ENCODE measurements at regions not wholly inside any gene's neighbourhood (a gene's known extent, or its start where the extent isn't known, plus 50 kb on each side); places are given as distances from the start of the nearest gene placed in this dataset.
"Not testable (repeated sequence)": the region's sequence is repeated elsewhere in the genome, so short reads cannot be mapped to it uniquely, and the experiment has no call there.

DNA sequence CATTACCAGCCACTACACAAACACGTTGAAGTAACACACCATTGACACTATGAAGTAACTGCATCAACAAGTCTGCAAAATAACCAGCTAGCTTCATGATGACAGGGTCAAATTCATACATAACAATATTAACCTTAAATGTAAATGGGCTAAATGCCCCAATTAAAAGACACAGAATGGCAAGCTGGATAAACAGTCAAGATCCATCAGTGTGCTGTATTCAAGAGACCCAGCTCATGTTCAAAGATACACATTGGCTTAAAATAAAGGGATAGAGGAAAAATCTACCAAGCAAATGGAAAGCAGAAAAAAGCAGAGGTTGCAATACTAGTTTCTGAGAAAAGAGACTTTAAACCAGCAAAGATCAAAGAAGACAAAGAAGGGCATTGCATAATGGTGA, 543.0 kb downstream of the ANKRD50 start:
- H3K4me3 Mint-ChIP-seq; H3K4me1 Mint-ChIP-seq; DNase-seq; H3K27me3 Mint-ChIP-seq (ENCODE audit: low read depth in 3 of 3); H3K36me3 Mint-ChIP-seq; H3K27ac Mint-ChIP-seq: not testable (repeated sequence)
- H3K9me3 Mint-ChIP-seq = peaks cover 0 to 22% (median 3%) of the 10 kb centered on the region in 6 donors

DNA sequence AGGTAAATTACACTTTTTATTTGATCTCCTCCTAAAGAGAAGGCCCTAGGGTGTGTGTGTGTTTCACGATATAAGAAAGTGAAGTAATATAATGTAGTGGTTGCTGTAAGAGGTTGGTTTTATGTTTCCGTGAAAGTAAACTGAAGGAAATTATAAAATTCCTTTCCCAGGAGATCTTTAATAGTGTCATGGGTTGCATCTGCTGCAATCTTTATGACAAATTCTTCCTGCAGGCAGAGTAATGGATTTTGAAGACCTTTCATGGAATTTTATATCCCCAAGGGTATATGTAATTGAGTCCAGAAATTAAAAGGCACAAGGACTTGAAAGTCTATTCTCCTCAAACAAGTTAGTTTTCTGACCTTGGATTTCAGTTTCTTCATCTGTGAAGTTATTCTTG, 538.6 kb downstream of the ANKRD50 start:
- Mint-ChIP-seq H3K4me1 (no peaks in the 10 kb centered on the region), H3K4me3 (no peak overlapping the region), H3K36me3 (no peaks in the 10 kb centered on the region), H3K27me3 (ENCODE audit: low read depth in 3 of 3) (no peaks in the 10 kb centered on the region), H3K27ac (no peak overlapping the region), H3K9me3 (peaks cover 0 to 11% (median 2%) of the 10 kb centered on the region in 6 donors)
- no peak for DNase-seq

DNA sequence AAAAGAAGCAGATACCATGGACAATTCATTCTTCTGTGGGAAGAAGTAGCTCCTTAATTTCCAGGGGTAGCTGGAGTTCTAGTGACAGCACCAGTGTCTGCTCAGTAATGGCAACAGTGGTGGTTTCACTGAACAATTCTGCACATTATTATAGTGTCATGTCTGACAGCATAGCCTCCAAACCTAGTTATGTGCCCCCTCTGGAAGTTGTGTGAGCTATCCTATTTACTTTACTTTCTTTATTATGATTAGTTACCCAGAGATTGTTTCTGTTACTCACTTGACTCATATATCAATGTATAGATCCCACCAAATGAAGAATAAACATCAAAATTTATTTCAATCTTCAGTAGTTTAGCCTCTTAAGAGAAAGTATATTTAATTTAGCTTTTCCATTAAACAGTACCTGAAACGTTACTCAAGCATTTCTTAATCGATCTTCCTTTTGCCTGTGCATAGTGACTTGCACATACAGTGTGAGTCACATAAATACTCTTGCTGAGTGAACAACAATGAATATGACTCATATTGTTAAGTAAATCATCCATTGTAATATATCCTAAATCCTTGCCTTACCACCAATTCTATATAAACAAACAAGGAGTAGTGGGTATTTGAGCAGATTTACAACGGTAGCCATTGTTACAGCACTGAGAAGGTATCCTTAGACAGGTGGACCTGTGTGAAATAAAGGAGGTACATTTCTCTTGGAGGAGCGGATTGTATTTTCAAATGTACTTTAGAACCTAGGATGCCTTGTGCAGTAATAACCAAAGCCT, 534.7 kb downstream of the ANKRD50 start:
- H3K9me3 Mint-ChIP-seq = peaks cover 0 to 15% (median 2%) of the 10 kb centered on the region in 6 donors
- H3K4me1 Mint-ChIP-seq = no peaks in the 10 kb centered on the region
- H3K27me3 Mint-ChIP-seq (ENCODE audit: low read depth in 3 of 3) = peaks cover 0 to 2% (median 0%) of the 10 kb centered on the region in 3 donors
- no peak for DNase-seq
- no peaks in the 10 kb centered on the region for H3K36me3 Mint-ChIP-seq
- H3K27ac Mint-ChIP-seq = no peak overlapping the region
- no peak overlapping the region for H3K4me3 Mint-ChIP-seq

DNA sequence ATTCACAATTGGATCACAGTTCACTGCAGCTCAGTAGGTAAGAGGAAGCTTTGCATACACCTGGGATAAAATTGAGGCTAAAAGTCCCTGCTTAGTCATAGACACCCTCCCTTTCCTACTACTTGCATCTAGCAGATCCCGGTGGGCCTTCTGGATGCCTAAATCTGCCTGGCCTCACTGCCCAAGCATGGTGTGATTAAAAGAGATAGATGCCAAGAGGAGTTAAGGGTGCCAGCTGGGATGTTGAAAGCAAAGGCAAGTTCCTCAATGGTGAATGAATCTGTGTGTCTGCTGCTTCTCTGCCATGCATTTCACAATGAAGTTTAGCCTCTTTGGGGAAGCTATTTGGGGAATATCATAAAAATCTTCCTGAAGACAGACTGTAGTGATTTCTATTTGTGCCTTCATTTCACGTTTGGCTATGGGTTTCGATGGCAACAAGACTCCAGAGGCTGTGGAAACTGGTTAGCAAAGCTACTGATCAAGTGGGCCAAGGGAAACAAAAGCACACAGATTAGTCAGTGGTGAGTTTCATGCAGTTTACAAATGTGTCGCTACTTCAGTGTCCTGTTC, 534.0 kb downstream of the ANKRD50 start:
- no peak for DNase-seq
- Mint-ChIP-seq H3K9me3 (peaks cover 0 to 15% (median 2%) of the 10 kb centered on the region in 6 donors), H3K27me3 (ENCODE audit: low read depth in 3 of 3) (peaks cover 0 to 2% (median 0%) of the 10 kb centered on the region in 3 donors), H3K36me3 (no peaks in the 10 kb centered on the region), H3K27ac (no peak overlapping the region), H3K4me1 (no peaks in the 10 kb centered on the region), H3K4me3 (no peak overlapping the region)

DNA sequence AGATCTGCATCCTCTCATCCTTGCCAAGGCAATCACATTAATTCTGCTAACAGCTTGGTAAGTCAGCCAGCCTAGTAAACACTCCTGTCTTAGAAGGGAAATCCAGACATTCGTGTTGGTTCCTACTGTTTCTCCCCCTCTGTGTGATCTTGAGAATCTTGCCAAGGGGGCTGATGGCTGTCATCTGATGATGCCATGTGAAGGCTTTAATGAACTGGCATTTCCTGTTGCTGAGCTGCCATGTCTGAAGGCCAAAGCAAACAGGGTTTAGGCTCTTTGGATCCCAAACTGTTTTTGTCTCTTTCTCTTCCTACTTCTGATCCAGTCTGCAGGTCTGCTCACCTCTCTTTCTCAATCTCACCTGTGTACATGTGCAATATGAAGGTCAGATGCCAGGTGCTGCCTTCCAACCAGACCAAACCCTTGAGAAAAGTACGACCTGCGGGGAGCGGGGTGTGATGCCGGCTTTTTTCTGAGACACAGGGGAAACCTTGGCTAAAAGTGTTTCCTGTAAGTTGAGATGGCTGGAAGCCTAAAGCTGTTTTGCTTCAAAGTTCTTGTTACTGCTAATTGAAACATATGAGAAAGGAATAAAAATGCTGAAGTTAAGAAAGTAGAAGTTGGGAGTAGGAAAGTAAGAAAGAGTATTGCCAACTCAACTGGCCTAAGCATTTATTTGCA, 532.9 kb downstream of the ANKRD50 start:
- no peak overlapping the region for H3K27ac Mint-ChIP-seq
- no peaks in the 10 kb centered on the region for H3K36me3 Mint-ChIP-seq
- no peak for DNase-seq
- H3K4me1 Mint-ChIP-seq = no peaks in the 10 kb centered on the region
- H3K27me3 Mint-ChIP-seq (ENCODE audit: low read depth in 3 of 3) = peaks cover 0 to 2% (median 0%) of the 10 kb centered on the region in 3 donors
- H3K9me3 Mint-ChIP-seq = peaks cover 0 to 15% (median 2%) of the 10 kb centered on the region in 6 donors
- no peak overlapping the region for H3K4me3 Mint-ChIP-seq

DNA sequence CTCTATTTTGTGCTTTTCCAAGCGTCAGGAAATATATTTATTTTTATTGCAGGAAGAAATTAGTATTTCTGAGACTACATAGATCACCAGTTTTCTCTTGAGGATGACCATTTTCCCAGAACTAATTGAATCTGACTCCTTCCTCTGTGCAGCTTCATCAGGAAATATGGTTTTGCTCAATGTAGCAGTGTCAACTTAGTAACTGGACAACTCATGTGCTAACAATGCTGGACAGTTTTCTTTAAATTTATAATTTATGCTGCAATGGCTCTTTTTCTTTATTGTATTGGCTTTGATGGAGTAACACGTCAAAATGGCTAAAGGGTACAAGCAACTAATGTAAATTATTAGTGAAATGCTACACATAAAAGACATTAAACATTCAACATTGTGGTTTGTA, 531.5 kb downstream of the ANKRD50 start:
- Mint-ChIP-seq H3K4me3 (no peak overlapping the region), H3K27me3 (ENCODE audit: low read depth in 3 of 3) (peaks cover 0 to 2% (median 0%) of the 10 kb centered on the region in 3 donors), H3K4me1 (no peaks in the 10 kb centered on the region), H3K9me3 (peaks cover 0 to 15% (median 2%) of the 10 kb centered on the region in 6 donors), H3K36me3 (no peaks in the 10 kb centered on the region), H3K27ac (no peak overlapping the region)
- no peak for DNase-seq

DNA sequence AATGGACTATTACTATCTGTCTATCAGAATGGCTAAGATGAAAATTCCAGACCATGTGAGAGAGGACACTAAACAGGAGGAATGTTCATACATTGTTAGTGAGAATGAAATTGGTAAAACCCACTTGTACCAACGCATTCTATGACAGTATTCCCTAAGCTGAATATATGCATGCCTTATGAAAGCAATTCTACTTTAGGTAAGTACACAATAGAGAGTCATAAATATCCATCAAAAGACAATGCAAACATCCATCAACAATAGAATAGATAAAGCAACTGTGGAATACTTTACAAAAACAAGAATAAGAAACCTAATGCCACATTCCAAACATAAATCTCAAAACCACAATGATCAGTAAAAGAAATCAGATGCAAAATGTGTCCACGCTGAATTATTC, 529.3 kb downstream of the ANKRD50 start:
- Mint-ChIP-seq H3K27ac (no peak overlapping the region), H3K9me3 (peaks cover 0 to 15% (median 2%) of the 10 kb centered on the region in 6 donors), H3K36me3 (no peaks in the 10 kb centered on the region), H3K27me3 (ENCODE audit: low read depth in 3 of 3) (peaks cover 0 to 2% (median 1%) of the 10 kb centered on the region in 3 donors), H3K4me3 (no peak overlapping the region), H3K4me1 (no peaks in the 10 kb centered on the region)
- no peak for DNase-seq

DNA sequence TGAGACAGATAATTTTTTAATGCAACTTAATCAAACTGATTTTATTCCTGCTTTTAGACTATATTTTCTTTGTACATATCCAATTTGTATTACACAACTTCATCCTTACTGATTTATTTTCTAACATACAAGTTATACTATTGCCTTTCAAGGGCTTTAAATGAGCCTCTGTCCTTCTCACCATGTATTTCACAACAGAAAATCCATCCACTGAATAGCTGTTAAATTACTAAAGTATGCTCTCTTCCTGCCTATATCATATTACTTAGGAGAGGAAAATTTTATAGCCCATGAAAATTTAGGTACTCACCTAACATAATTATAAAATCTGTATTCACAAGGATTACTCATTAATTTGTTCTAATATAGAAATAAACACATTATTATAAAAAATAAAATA, 528.6 kb downstream of the ANKRD50 start:
- no peaks in the 10 kb centered on the region for H3K36me3 Mint-ChIP-seq
- peaks cover 0 to 15% (median 2%) of the 10 kb centered on the region in 6 donors for H3K9me3 Mint-ChIP-seq
- no peak overlapping the region for H3K27ac Mint-ChIP-seq
- DNase-seq = no peak
- peaks cover 0 to 2% (median 1%) of the 10 kb centered on the region in 3 donors for H3K27me3 Mint-ChIP-seq (ENCODE audit: low read depth in 3 of 3)
- H3K4me3 Mint-ChIP-seq = no peak overlapping the region
- H3K4me1 Mint-ChIP-seq = no peaks in the 10 kb centered on the region

DNA sequence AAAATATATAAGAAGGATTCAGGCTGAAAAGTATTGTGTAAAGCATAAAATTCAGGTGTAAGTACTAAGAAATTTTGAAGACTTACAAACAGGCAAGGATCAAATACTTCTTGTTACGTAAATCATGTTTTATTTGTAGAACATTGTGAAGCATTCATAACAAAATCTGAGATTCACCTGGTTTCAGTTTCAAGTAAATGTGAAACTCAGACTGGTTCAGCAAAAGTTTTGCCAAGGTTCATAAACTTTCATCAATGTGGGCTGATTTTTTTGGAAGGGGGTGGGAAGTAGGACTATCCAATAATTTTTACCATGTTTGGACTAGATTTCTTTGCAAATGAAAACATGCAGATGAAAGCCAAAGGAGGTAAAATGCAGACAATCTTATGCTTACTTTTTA, 527.7 kb downstream of the ANKRD50 start:
- H3K36me3 Mint-ChIP-seq = no peaks in the 10 kb centered on the region
- no peak overlapping the region for H3K27ac Mint-ChIP-seq
- no peak for DNase-seq
- H3K4me1 Mint-ChIP-seq = no peaks in the 10 kb centered on the region
- H3K4me3 Mint-ChIP-seq = no peak overlapping the region
- H3K9me3 Mint-ChIP-seq = peaks cover 0 to 13% (median 2%) of the 10 kb centered on the region in 6 donors
- H3K27me3 Mint-ChIP-seq (ENCODE audit: low read depth in 3 of 3) = peaks cover 0 to 2% (median 1%) of the 10 kb centered on the region in 3 donors

DNA sequence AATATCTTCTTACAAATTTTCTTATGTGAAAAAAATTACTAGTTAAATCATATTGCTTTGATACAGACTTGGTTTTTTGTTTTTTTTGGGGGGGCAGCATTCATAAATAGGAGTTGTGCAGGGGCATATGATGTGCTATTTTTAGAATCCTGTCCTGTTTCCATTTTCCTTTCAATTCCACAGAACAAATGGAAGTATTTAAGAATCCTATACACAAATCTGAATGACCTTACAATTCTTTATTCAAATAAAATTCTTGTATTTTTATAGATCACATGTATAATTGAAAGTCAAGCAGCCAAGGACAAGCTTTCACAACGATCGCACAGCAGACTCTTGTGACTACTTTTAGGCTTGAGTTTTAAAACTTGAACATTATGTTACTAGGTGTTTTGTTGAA, 523.9 kb downstream of the ANKRD50 start:
- Mint-ChIP-seq H3K9me3 (peaks cover 0 to 5% (median 3%) of the 10 kb centered on the region in 6 donors), H3K27me3 (ENCODE audit: low read depth in 3 of 3) (peaks cover 0 to 7% (median 1%) of the 10 kb centered on the region in 3 donors), H3K4me3 (no peak overlapping the region), H3K36me3 (no peaks in the 10 kb centered on the region), H3K27ac (no peak overlapping the region), H3K4me1 (no peaks in the 10 kb centered on the region)
- no peak for DNase-seq

DNA sequence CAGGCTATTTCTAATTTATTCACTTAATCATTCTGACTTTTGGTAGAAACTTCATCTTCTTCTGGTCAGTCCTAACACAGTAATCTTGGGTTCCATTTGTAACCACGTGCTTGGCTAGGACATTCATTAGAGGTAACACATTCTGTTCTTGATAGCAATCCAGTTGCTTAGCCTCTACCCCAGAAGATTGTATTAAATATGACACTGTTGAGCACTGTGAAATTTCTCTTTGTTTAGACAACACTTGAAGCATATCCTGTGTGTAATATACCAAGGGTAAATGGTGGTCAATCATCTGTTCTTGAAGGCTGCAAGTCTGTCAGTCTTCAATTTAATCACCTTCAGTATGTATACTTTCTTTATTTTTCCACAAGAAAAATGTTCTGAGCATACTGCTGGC, 523.0 kb downstream of the ANKRD50 start:
- no peaks in the 10 kb centered on the region for H3K4me1 Mint-ChIP-seq
- H3K9me3 Mint-ChIP-seq = peaks cover 0 to 6% (median 4%) of the 10 kb centered on the region in 6 donors
- H3K4me3 Mint-ChIP-seq = no peak overlapping the region
- no peak for DNase-seq
- no peak overlapping the region for H3K27ac Mint-ChIP-seq
- H3K36me3 Mint-ChIP-seq = no peaks in the 10 kb centered on the region
- peaks cover 0 to 7% (median 1%) of the 10 kb centered on the region in 3 donors for H3K27me3 Mint-ChIP-seq (ENCODE audit: low read depth in 3 of 3)

DNA sequence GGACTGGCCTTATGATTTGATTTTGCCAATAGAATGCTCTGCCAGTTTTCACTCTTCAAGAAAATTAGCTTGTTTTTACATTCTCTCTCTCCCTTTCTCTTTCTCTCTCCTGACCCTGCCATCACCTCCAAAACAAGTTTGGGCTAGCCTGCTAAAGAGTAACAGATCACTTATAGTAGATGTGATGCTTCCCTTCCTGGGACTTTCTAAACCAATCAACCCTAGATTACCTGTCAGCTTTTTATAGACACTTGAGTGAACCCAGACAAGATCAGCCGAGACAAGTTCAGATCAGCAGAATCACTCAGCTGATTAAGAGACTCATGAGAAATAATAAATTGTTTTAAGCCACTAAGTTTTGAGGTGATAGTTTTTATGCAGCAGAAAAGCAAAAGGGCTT, 521.2 kb downstream of the ANKRD50 start:
- Mint-ChIP-seq H3K9me3 (peaks cover 0 to 17% (median 5%) of the 10 kb centered on the region in 6 donors), H3K4me3 (no peak overlapping the region), H3K36me3 (no peaks in the 10 kb centered on the region)

DNA sequence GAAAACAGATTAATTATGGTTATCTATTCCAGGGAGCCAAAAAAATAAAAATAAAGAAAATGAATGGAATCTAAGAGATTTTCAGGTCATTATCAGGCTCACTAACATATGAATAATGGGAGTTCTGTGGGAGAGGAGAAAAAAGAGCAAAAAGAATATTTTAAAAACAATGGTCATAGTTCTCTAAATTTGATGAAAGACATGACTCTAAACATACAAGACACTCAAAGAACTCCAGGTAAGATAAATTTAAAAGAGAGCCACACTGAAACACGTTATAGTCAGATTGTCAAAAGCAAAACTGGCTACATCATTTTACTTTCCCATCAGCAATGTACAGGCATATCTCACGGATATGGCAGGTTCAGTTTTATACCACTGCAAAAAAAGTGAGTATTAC, 520.0 kb downstream of the ANKRD50 start:
- H3K36me3 Mint-ChIP-seq = no peaks in the 10 kb centered on the region

More for the DNA sequence above, 521.2 kb downstream of the ANKRD50 start:
- peaks cover 0 to 7% (median 1%) of the 10 kb centered on the region in 3 donors for H3K27me3 Mint-ChIP-seq (ENCODE audit: low read depth in 3 of 3)
- no peak for DNase-seq
- no peak overlapping the region for H3K27ac Mint-ChIP-seq
- H3K4me1 Mint-ChIP-seq = no peaks in the 10 kb centered on the region

DNA sequence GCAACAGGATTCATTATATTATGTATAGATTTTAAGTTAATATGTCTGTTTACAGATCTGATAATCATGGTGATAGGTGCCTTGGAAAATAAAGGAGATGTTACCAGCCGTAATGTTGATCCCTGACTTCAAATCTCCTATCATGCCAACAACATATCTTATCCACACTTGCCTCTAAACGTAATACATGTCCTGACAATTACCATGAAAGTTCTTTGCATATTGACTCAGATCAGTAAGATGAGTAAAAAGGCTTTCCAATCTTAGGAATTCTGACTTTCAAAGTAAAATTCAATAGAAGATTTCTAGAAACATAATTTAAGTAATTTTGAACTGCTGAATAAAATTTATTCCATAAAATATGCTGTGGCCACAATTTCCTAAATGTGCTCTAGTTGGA, 513.3 kb downstream of the ANKRD50 start:
- no peak for DNase-seq
- Mint-ChIP-seq H3K4me3 (no peak overlapping the region), H3K36me3 (no peaks in the 10 kb centered on the region), H3K27me3 (ENCODE audit: low read depth in 3 of 3) (no peaks in the 10 kb centered on the region), H3K27ac (no peak overlapping the region), H3K9me3 (peaks cover 0 to 12% (median 2%) of the 10 kb centered on the region in 6 donors), H3K4me1 (no peaks in the 10 kb centered on the region)

More for the DNA sequence above, 520.0 kb downstream of the ANKRD50 start:
- H3K27me3 Mint-ChIP-seq (ENCODE audit: low read depth in 3 of 3) = peaks cover 0 to 7% (median 1%) of the 10 kb centered on the region in 3 donors
- no peak for DNase-seq
- H3K27ac Mint-ChIP-seq = no peak overlapping the region
- H3K4me3 Mint-ChIP-seq = no peak overlapping the region
- no peaks in the 10 kb centered on the region for H3K4me1 Mint-ChIP-seq
- H3K9me3 Mint-ChIP-seq = peaks cover 0 to 17% (median 5%) of the 10 kb centered on the region in 6 donors

Measured in immature natural killer cell (primary cell).